ENCODE measurements at regions not wholly inside any gene's neighbourhood (a gene's known extent, or its start where the extent isn't known, plus 50 kb on each side); places are given as distances from the start of the nearest gene placed in this dataset.
"Not testable (repeated sequence)": the region's sequence is repeated elsewhere in the genome, so short reads cannot be mapped to it uniquely, and the experiment has no call there.

DNA sequence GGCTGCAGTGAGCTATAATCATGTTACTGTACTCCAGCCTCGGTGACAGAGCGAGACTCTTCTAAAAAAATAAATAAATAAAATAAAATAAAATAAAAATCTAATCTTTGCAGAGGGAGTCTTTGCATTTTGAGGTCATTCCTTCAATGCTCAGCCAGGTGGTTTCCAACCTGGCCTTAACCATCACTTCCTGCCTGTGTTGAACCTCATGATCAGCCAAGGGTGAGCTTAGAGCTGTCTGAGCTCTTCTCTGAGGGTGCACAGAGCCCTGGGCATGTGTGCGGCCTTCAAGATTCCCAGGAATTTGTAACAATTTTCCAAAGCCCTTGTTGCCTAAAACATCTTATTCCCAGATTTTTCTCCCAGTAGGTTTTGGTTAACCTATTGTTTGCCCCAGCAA, 94.3 kb downstream of the KCNJ12 start:
- DNase-seq = not testable (repeated sequence)

GRCh38 chr17:21470861-21471260, 94.7 kb downstream of the KCNJ12 start:
- DNase-seq = no peak

- no peak for DNase-seq
These were observed 98.7 kb downstream of the KCNJ12 start for GRCh38 chr17:21474815-21475214.

DNA sequence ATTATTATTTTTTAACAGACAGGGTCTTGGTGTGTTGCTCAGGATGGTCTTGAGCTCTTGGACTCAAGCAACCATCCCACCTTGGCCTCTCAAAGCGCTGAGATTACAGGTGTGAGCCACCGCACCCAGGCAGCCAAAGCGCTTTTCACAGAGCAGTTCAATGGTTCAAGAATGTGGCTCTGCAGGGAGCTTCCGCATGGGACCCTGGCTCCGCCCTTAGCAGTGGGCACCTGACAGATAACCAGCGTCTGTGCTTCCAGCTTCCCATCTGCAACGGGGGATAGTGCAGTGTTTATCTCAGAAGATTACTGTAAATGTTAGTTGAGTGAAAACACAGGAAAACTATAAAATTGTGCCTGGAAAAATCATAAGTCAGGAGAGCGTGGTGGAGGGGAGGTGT, 99.4 kb downstream of the KCNJ12 start:
- DNase-seq = no peak

DNA sequence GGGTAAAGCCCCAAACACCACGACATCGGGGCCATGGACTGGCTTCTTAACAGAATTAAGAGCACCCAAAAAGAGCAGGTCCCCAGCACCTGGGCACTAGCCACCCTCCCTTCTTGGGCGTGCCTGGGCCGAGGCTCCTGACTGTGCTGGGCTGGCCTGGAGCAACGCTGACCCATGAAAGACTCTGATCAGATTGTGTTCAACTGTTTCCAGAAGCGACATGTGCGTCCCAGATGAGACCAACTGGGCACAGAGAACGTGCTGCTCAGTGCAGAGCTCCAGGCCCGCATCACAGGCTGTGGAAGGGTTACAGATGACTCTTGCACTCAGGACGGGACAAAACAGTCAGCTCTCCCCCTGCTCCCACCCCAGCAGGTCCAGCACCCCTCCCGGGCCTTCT, 100.7 kb downstream of the KCNJ12 start:
- no peak for DNase-seq

DNA sequence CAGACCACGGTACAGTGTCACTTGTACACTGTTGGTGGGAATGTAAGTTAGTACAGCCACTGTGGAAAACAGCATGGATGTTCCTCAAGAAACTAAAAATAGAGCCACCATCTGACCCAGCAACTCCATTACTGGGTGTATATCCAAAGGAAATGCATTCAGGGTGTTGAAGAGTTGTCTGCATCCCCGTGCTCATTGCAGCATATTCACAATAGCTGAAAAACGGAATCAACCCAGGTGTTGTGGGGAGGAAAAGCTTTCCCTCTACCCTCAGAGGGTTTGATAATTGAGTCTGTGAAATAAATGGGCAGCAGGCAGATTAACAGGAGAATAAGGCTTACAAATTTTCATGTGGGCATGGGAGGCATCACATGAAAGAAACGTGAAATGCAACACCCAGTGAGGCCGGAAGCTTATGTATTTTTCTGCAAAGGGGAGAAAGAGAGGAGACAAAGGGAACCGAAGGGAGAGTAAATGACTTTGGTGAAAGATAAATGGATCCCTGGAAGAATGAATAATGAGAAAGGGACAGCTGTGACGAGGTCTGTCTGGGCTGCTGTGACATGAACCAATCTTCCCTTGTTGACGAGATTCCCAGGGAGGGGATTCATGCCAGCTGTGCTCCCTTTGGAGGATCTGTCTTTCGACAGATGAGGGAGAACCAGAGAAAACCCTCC, 106.2 kb downstream of the KCNJ12 start:
- DNase-seq = no peak

DNA sequence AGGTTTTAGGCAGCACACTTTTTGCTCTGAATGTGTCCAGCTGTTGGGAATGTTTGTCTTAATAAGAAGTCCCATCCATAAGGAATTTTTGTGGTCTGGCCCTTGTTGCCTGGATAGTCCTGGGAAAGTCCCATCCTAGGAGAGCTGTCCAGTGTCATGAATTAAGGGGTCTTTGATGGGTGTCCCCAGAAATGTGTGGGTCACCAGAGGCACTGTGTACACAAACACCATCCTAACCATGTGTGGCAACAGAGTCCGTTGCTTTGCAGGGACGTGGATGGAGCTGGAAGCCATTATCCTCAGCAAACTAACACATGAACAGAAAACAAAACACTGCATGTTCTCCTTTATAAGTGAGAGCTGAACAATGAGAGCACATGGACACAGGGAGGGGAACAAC, 111.9 kb downstream of the KCNJ12 start:
- DNase-seq = not testable (repeated sequence)

DNA sequence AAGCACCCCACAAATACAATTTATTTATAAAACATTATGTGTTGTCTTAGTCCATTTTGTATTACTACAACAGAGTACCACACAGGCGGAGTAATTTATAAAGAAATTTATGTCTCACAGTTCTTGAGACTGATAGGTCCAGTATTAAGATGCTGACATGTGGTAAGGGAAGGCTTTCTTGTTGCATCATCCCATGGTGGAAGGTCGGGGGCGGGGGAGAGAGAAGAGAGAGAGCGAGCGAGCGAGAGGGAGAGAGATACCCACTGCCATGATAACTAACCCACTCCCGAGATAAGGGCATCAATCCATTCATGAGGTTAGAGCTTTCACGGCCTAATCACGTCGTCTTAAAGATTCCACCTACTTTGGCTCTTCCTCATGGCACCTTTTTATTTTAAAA, 117.8 kb downstream of the KCNJ12 start:
- DNase-seq = no peak

DNA sequence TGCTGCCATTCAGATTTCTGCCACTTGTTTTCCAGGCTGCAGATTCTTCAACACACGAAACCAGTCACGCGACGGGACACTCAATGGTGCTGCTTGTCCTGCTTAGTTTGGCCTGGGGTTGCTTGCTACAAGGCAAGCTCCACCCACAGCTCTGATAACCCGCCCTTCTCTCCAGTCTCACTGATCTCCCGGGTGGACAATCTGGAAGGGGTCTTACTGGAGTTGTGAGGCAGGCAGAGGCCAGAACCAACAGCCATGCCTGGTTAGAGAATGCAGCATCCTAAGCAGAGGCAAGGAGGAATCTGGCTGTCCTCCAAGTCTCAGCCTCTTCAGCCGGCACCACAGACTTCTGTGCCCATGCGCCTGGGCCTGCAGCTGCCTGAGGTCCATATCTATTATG, 119.1 kb downstream of the KCNJ12 start:
- no peak for DNase-seq

DNA sequence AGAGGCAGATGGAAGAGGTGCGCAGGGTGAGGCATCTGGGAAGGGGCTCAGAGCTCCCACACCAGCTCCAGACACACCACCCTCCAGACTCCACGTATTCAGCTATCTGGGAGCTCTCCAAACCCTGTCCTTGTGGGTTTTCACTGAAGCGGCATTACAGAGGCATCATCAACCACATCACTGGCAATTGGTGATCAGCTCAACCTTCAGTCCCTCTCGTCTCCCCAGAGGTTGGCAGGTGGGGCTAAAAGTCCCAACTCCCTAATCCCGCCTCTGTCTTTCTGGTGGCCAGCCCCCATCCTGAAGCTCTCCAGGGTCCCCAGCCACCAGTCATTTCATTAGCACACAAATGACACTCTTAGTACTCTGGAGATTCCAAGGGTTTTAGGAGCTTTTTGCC, 123.9 kb downstream of the KCNJ12 start:
- DNase-seq = no peak

- not testable (repeated sequence) for DNase-seq
These were observed 126.0 kb downstream of the KCNJ12 start for GRCh38 chr17:21501927-21502700.

GRCh38 chr17:21505819-21506815, 130.0 kb downstream of the KCNJ12 start:
- DNase-seq = no peak

GRCh38 chr17:21507806-21508205, 131.6 kb downstream of the KCNJ12 start:
- DNase-seq = not testable (repeated sequence)

DNA sequence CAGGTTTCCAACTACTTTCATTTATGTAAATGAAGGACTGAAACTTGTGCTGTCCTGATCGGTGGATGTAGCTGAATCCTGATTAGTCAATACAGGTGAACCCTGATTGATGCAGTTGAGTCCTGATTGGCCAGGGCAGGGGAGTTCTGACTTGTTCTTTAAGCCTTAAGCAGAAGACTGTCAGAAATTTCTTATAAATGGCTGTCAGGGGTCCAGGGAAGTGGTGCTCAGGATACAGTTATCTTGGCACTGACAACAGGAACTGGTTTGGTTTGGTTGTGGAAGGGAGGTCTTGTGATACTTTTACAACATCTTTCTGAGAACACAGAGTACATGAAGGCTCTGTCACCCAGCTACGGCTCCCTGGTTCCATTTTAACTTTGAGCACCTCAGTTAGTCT, 132.1 kb downstream of the KCNJ12 start:
- no peak for DNase-seq

DNA sequence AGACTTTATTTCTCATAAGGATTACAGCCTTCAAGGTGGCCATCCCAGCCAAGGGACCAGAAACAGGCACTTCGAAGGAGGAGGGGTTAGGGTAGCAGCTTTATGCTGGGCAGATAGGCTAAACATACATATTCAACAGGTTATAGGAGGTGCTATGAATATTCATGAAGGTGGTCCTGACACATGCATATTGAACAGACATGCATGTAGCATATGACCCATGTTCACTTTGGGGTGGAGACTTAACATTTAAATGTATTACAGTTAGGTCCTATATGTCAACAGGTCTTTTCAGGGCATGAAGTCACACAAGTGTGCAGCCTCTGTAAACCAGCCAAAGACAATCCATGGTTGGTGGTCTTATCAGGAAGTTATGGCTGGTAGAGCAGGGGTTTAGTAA, 133.2 kb downstream of the KCNJ12 start:
- DNase-seq = not testable (repeated sequence)

GRCh38 chr17:21510686-21511362, 134.7 kb downstream of the KCNJ12 start:
- no peak for DNase-seq

- peak; percentile 33 for DNase-seq
These were observed 135.4 kb downstream of the KCNJ12 start for GRCh38 chr17:21511363-21512195.

- DNase-seq = no peak
These were observed 136.3 kb downstream of the KCNJ12 start for GRCh38 chr17:21512307-21513011.

DNA sequence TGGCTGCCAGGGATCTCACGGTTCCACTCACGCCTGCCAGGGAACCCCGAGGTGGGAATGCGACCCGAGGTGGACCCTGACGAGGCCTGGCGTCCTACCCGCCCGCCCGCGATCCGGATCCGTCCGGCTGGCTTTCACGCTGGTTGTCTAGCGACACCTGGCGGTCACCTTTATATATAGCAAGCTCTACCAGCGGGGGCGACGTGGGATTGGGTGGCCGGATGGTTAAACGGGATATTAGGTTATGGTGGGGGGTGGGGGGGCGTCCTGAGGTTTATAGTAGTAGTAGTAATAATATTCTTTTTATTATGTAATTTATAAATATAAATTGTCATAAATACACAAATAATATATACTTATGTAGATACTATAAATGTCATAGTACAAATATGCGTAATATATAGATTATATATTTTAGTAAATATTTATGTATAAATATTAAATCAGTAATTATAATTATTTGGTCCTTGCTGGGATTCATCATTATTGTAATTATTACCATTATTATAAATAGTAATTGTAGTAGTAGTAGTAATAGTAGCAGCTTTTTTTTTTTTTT, 136.9 kb downstream of the KCNJ12 start:
- DNase-seq = peak; percentile 46

DNA sequence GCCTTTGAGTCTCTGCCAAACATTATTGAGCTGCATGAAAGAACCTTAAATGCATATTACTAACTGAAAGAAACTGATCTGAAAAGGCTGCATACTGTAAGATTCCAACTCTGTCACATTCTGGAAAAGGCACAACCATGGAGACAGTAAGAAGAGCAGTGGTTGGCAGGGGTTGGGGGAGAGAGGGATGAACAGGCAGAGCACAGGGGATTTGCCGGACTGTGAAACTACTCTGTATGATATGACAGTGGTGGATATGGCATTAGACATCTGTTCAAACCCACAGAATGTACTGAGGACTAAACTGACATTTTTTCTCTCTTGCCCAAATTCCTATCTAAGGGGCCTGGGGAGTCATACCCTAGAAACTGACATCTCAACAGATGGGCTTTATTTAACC, 138.4 kb downstream of the KCNJ12 start:
- not testable (repeated sequence) for DNase-seq

Data from NCI-H446 treated with DMSO at 0.1 percent for 48 hours (cell line).